ENCODE measurements at regions not wholly inside any gene's neighbourhood (a gene's known extent, or its start where the extent isn't known, plus 50 kb on each side); places are given as distances from the start of the nearest gene placed in this dataset.

DNA sequence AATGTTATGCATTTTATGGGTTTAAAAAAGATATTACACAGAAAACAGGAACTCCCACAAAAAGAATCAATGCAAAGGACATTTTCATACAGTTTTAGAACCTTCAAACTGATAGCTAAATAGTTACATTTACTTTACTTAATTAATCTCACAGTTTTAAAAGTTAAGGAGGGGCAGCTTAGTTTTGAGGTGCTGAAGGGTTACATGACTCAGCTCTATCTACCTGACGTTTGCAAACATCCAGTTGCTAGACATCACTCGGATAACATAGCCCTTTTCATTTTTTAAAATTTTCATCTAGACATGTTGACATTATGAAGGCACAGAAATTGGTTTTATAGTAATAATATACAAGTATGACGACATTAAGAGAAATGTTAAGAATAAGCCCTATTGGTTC lies 53.7 kb upstream of the HSD17B12 start:
- no peak for DNase-seq (ENCODE audit: low spot score)

Small RNAs in the stretch of these regions (small RNA-seq; reads per million reads assigned to genes)
- gene MIR129-2 (0.04 to 0.05 reads per million in 2 experiments), gene MIR670 (0.18 to 3.5 reads per million in 2 experiments)

All from SK-N-DZ (cell line).